ENCODE measurements at regions not wholly inside any gene's neighbourhood (a gene's known extent, or its start where the extent isn't known, plus 50 kb on each side); places are given as distances from the start of the nearest gene placed in this dataset.

DNA sequence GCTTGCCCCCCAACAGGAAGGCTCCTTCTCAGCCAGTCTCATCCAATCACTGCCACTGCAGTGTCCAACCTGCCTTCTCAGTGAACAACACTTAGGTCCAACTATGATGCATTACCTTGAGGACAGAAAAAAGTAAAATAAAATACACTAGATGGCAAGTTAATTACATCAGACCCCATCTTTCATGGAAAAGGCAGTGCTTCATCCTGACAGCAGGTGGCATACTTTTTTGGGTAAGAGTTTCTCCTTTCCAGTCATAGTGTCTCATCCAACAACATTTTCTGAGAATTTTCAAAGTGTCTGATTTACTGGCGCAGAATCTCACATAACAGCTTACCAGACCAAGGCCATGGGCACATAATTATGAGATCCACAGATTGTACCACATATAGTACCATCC, 1742.8 kb downstream of the PCDH7 start:
- no peak for TF ChIP-seq EZH2phosphoT487 (IDR thresholded peaks at IDR 0.05; ENCODE audit: low read depth, severe bottlenecking, unreplicated experiment)
- peak; percentile 28 for TF ChIP-seq CTCF (IDR thresholded peaks at IDR 0.05; ENCODE audit: poor library complexity)
